ENCODE measurements at regions not wholly inside any gene's neighbourhood (a gene's known extent, or its start where the extent isn't known, plus 50 kb on each side); places are given as distances from the start of the nearest gene placed in this dataset.

GRCh38 chr22:34045311-34045710 lies 125.0 kb upstream of the LARGE1 start:
- TF ChIP-seq CTCF (IDR thresholded peaks at IDR 0.05) (no peak), POLR2A (IDR thresholded peaks at IDR 0.05) (no peak)
- Histone ChIP-seq H3K9me3 (no peaks in the 10 kb centered on the region), H3K27me3 (no peaks in the 10 kb centered on the region), H3K4me1 (no peaks in the 10 kb centered on the region), H3K4me3 (replicated peaks in 1 of 3) (no peak overlapping the region), H3K27ac (no peak overlapping the region), H3K36me3 (no peaks in the 10 kb centered on the region)
- intact Hi-C loops (cut with DNase I) = no loop called here
- WGBS, 2 donors = 83 to 86% methylated on average over 4 of the region's 4 CpGs
- DNase-seq = no peak

GRCh38 chr22:34055525-34056200 lies 135.4 kb upstream of the LARGE1 start:
- Histone ChIP-seq H3K9me3 (no peaks in the 10 kb centered on the region), H3K4me1 (no peaks in the 10 kb centered on the region), H3K4me3 (replicated peaks in 1 of 3) (no peak overlapping the region), H3K36me3 (no peaks in the 10 kb centered on the region), H3K27ac (no peak overlapping the region), H3K27me3 (no peaks in the 10 kb centered on the region)
- intact Hi-C loops (cut with DNase I) = no loop called here
- WGBS, 2 donors = 40 to 52% methylated on average over 3 of the region's 3 CpGs
- TF ChIP-seq CTCF (IDR thresholded peaks at IDR 0.05) = no peak
- TF ChIP-seq POLR2A (IDR thresholded peaks at IDR 0.05) = no peak
- no peak for DNase-seq

- intact Hi-C loops (cut with DNase I) = no loop called here
- H3K27ac ChIP-seq = no peak overlapping the region
- no peaks in the 10 kb centered on the region for H3K9me3 ChIP-seq
- H3K36me3 ChIP-seq = no peaks in the 10 kb centered on the region
- no peaks in the 10 kb centered on the region for H3K27me3 ChIP-seq
- DNase-seq = no peak
- no peak overlapping the region for H3K4me3 ChIP-seq (replicated peaks in 1 of 3)
- H3K4me1 ChIP-seq = no peaks in the 10 kb centered on the region
- WGBS, 2 donors = 79 to 82% methylated on average over 4 of the region's 4 CpGs
- no peak for TF ChIP-seq CTCF (IDR thresholded peaks at IDR 0.05)
- TF ChIP-seq POLR2A (IDR thresholded peaks at IDR 0.05) = no peak
These were observed 137.4 kb upstream of the LARGE1 start for GRCh38 chr22:34057726-34058125.

GRCh38 chr22:34064696-34065095 lies 144.4 kb upstream of the LARGE1 start:
- no peak for DNase-seq
- Histone ChIP-seq H3K4me1 (no peaks in the 10 kb centered on the region), H3K27me3 (no peaks in the 10 kb centered on the region), H3K36me3 (no peaks in the 10 kb centered on the region), H3K9me3 (no peaks in the 10 kb centered on the region), H3K27ac (no peak overlapping the region), H3K4me3 (replicated peaks in 1 of 3) (no peak overlapping the region)
- intact Hi-C loops (cut with DNase I) = no loop called here
- 69 to 70% methylated on average over 7 of the region's 7 CpGs for WGBS, 2 donors
- TF ChIP-seq CTCF (IDR thresholded peaks at IDR 0.05) = no peak
- no peak for TF ChIP-seq POLR2A (IDR thresholded peaks at IDR 0.05)

GRCh38 chr22:34067031-34067430 lies 146.8 kb upstream of the LARGE1 start:
- Histone ChIP-seq H3K4me1 (no peaks in the 10 kb centered on the region), H3K27me3 (no peaks in the 10 kb centered on the region), H3K36me3 (no peaks in the 10 kb centered on the region), H3K4me3 (replicated peaks in 1 of 3) (no peak overlapping the region), H3K27ac (no peak overlapping the region), H3K9me3 (no peaks in the 10 kb centered on the region)
- no peak for TF ChIP-seq CTCF (IDR thresholded peaks at IDR 0.05)
- no peak for TF ChIP-seq POLR2A (IDR thresholded peaks at IDR 0.05)
- intact Hi-C loops (cut with DNase I) = no loop called here
- no peak for DNase-seq
- WGBS, 2 donors = 59 to 62% methylated on average over 7 of the region's 7 CpGs

All from thyroid gland (tissue), 4 donors.